ENCODE measurements at regions not wholly inside any gene's neighbourhood (a gene's known extent, or its start where the extent isn't known, plus 50 kb on each side); places are given as distances from the start of the nearest gene placed in this dataset.

- no peak for TF ChIP-seq ZNF317 (CRISPR knock-in tag; IDR thresholded peaks at IDR 0.05)
- TF ChIP-seq DNMT3B (CRISPR knock-in tag; conservative IDR thresholded peaks at IDR 0.05) = no peak
- TF ChIP-seq CTCF (CRISPR knock-in tag; IDR thresholded peaks at IDR 0.05) = no peak
- TF ChIP-seq TRIM22 (IDR thresholded peaks at IDR 0.05) = no peak
- no peak for TF ChIP-seq POLR2AphosphoS5 (IDR thresholded peaks at IDR 0.05; ENCODE audit: low read depth, low read length)
- no peak for TF ChIP-seq POLR2A (IDR thresholded peaks at IDR 0.05; ENCODE audit: insufficient read depth in 1 of 2, low read depth in 2 of 2, low read length in 2 of 2)
- TF ChIP-seq SUZ12 (IDR thresholded peaks at IDR 0.05; ENCODE audit: low read depth, low read length) = no peak
- no peak for TF ChIP-seq ZNF143 (CRISPR knock-in tag; IDR thresholded peaks at IDR 0.05)
- TF ChIP-seq RAD21 (CRISPR knock-in tag; IDR thresholded peaks at IDR 0.05) = no peak
- no peak for TF ChIP-seq U2AF1 (optimal IDR thresholded peaks at IDR 0.05; ENCODE audit: low read depth, low read length)
- no peak for TF ChIP-seq MAZ (IDR thresholded peaks at IDR 0.05; ENCODE audit: borderline replicate concordance, low read depth, low read length)
- TF ChIP-seq MAZ (CRISPR knock-in tag; IDR thresholded peaks at IDR 0.05; ENCODE audit: low read depth) = no peak
Measured at GRCh38 chr19:31534231-31534630, 185.0 kb upstream of the TSHZ3 start.

Data from HepG2 (cell line).